GM18873 (cell line): ENCODE measurements at regions not wholly inside any gene's neighbourhood (a gene's known extent, or its start where the extent isn't known, plus 50 kb on each side); places are given as distances from the start of the nearest gene placed in this dataset.
"Not testable (repeated sequence)": the region's sequence is repeated elsewhere in the genome, so short reads cannot be mapped to it uniquely, and the experiment has no call there.

ENCODE experiments used
- ATAC-seq: cut with Tn5 transposase; IDR thresholded peaks from one replicate; pipeline ENCODE4 v1.9.1; 2021; ENCODE audit warnings: mild to moderate bottlenecking, moderate library complexity, moderate number of reproducible peaks; ENCODE audit not compliant: unreplicated experiment, low FRiP score

DNA sequence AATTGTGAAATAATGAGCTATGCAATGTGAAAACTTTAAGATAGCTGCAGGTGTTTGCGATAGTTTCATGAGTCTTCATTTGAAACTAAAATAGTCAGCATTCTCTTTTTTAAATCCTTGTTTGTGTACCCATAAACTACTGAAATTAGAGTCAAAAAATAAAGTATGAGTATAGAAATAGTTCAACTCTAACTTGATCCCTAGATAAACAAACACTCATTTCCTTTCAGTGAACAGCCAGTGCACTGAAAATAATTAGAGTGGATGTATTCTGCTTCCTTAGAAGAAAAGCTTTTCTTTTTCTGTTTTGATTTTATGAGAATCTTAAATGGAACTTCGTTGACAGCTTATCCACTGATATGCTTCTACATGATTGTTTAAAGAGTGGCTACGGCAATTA is 1033.4 kb downstream of the SOCS6 start:
- no peak for ATAC-seq

DNA sequence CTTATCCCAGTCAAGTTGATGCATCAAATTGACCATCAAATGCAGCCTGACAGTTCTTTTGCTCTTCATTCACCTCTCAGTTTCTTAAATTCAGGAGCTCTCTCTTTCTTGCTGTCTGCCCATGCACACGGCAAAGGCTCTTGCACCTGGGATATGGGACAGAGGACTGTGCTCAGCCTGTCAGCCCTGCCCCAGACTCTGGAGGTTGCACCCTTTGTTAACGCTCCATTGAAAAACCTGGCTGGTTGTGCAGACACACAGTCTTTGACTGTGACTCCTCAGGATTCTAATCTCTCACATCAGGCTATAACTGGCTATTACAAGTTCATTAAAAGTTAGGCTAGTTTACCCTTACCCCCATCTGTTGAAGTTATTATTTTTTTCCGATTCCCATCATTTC is 1032.5 kb downstream of the SOCS6 start:
- no peak for ATAC-seq

DNA sequence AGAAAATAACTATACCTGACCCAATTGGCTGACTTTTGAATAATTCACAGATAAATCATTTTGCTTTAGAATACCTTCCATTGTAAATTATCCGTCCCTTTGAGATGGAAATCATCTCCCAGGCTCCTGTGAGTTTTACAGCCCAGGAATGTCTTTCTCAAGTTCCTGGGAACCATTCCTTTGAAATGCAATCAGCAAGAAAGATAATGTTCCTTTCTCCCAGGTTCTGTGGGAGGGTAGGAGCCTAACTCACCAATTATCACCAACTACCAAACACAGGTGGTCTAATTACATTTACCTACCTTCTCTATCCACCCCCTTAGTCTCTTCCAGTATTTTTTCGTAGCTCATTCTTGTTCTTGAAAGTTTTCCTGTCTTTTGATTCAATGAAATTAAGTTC is 1016.0 kb downstream of the SOCS6 start:
- ATAC-seq, result no peak

DNA sequence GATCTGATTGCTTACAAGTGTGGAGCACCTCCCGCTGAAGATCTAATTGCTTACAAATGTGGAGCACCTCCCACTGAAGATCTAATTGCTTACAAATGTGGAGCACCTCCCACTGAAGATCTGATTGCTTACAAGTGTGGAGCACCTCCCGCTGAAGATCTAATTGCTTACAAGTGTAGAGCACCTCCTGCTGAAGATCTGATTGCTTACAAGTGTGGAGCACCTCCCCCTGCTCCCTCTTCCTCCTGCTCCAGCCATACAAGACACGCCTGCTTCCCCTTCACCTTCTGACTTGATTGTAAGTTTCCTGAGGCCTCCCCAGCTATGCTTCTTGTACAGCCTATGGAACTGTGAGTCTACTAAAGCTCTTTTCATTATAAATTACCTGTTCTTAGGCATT is 1014.9 kb downstream of the SOCS6 start:
- not testable (repeated sequence) for ATAC-seq

DNA sequence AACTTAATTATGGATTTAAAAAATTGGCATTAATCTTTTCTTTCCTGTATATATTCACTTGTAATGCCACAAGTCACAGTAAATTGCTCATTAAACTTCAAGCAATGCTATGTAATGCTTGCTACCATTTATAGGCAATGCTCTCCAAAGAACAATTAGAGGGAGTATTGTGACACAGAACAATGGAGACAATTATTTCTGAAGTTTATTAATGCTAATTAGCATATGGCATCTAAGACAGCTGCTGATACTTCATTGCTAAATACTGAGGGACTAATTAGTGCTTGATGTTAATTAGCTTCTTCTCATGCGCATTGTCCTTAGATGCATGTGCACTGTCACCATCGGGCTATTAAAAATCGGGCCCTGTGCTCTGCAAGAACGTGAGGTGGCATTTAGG is 1012.8 kb downstream of the SOCS6 start:
- no peak for ATAC-seq

DNA sequence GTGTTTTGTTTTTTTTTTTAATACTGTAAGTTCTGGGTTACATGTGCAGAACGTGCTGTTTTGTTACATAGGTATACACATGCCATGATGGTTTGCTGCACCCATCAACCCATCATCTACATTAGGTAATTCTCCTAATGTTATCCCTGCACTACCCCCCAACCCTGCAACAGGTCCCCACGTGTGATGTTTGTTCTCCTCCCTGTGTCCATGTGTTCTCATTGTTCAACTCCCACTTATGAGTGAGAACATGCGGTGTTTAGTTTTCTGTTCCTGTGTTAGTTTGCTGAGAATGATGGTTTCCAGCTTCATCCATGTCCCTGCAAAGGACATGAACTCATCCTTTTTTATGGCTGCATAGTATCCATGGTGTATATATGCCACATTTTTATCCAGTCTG is 1005.4 kb downstream of the SOCS6 start:
- not testable (repeated sequence) for ATAC-seq

DNA sequence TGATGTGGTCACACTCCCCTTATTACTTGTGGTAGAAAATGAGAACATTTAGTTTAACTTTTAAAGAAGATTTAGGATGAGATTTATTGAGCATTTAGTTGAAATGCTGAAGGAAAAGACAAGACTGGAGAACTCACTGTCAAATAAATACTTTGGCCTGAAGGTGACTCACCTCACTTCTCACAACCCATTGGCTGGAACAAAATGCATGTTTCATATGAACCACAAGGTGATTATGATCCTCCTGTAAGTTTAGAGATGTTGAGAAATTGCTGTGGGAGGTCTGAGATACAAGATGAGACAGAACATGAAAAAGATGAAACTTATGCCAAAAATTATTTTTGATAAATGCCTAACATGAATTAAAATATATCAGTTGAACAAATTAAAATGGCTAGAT is 1004.5 kb downstream of the SOCS6 start:
- ATAC-seq, result no peak

DNA sequence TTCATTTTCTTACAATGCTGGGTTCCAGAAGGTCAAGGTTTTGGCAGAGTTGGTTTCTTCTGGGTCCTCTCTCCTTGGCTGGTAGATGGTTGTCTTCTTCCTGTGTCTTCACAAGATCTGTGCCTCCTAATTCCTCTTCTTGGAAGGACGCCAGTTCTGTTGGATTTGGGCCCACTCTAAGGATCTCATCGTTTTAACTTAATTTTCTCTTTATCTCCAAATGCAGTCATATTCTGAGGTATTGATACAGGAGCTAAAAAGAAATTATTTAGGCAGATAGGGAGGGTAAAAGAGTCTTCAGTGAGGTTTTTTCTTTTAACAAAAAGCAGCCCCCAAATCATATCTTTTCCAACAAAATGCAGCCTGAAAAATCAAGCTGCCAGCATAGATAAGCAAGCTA is 998.4 kb downstream of the SOCS6 start:
- no peak for ATAC-seq

DNA sequence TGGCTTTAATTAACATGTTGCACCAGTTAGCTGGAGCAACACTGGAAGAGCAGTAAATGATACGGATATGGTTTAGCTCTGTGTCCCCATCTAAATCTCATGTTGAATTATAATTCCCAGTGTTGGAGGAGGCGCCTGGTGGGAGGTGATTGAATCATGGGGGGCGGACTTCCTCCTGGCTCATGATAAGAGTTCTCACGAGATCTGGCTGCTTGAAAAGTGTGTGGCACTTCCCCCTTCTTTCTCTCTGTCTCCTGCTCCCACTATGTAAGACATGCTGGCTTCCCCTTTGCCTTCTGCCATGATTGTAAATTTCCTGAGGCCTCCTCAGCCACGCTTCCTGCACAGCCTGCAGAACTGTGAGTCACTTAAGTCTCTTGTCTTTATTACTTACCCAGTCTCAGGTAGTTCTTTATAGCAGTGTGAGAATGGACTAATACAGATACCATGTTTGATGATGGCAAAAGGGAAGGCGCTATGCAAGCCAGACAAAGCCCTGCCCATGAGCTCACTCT is 963.6 kb downstream of the SOCS6 start:
- ATAC-seq, result no peak

DNA sequence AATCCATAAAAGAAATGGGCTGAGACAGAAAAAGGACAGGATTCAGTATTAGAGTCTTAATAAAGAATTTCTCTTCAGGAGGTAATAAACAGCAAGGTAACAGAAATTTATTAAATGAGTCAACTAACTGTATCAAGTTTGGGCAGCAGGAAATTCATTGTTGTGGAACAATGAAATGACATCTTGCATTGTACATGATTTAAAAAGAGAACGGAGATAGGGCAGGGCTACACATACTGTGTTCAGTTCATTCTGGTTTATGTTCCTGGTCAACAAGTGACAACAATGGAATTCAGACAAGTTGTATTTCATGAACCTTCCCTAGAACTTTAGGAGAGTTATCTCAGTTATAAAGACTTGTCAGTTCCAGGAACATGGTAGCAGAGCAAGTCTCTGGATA is 961.3 kb downstream of the SOCS6 start:
- no peak for ATAC-seq

DNA sequence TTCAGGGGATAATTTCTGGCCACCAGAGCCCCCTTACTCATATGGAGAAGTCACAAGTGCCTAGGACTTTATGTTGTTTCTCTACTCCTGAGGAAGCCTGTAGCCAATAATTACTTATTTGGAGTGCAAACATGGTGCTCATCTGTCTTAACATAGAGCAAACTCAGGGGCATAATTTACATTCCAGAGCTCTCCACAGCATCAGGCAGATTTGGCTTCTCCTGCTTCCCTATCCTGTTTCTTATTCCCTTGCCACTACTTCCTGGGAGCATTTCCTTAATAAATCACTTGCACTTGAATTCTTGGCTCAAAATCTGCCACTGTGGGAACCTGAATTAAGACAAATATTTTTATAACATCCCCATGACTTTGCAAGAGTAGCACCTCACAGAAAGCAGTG is 960.9 kb downstream of the SOCS6 start:
- no peak for ATAC-seq

DNA sequence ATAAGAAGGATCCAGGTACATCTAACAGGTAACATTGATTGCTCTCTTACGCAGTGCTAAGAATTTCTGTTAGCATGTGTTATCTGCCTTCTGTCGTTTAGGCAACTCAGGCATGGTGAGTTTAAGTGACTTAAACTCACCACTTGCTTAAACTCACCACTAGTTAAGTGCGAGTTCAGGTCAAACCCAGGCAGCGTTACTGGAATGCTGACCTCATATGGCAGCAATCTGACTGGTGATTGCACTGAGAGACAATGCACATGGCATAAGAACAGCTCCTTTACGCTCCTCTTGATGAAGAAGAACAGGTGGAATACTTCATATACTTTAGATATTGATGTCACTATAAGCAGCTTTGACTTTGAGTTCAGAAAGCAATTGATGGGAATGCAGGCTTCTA is 954.1 kb downstream of the SOCS6 start:
- ATAC-seq, result no peak

DNA sequence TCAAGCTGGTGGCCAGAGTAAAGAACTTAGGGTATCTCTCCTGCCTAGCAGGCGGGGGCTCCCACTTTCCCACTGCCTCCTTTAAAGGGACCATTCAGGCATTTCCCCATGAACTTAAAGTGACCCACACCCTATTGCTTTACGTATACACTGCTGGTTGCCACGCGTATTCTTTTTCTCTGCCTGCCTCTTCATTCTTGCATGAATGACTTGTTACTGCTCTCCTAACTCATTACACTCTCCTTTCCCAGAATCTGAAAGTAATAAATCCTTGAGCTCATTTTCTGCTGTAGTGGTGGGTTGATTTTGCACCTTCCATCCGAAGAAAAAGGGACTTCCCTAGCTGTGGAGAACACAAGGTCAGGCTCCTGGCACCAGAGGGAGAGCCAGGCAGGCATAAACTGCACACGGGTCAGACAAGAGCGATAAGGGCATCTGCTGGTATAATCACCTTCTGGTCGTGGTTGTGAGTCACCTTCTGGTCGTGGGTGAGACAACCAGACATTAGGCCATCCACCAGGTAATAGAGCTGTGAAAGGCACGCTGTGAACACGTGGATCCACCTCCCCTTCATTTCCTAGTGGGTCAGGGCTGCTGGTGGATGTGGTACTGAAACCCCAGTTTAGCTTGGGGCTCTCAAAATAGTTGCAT is 950.3 kb downstream of the SOCS6 start:
- ATAC-seq, result no peak

DNA sequence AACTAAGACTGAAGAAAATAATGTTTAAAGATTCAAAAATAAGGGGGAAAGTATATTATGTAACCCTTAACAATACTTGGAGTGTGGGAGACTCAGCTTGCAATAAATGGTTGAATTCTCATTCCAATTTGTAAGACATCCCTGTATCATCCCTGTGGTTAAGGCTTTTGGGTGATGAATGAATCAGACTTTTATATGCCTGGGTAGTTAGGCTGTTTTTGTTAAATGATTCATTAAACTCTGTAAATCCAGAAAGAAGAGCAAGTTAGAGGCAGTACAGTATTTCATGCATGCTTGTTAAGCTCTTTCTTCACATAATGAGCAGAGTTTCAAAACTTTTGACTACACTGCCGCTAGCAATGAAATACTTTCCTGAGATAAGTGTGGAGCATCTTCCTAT is 948.8 kb downstream of the SOCS6 start:
- no peak for ATAC-seq

DNA sequence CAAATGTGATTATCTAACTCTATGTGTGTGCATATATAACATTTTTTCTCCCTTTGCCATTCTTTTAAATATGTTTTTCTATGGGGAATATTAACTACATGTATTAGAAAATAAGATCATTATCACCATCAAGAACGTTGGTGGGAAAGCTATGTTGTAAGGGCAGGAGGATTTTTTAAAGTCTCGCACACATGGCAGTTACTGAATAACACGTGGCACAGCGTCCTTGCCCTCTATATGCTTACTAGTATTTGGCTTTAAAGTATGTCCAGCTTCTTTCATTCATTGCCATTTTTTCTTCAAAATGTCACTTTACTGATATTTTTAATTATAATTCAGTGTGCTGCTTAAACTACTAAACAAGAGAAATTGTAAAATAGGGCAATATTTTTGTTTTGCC is 944.3 kb downstream of the SOCS6 start:
- no peak for ATAC-seq

DNA sequence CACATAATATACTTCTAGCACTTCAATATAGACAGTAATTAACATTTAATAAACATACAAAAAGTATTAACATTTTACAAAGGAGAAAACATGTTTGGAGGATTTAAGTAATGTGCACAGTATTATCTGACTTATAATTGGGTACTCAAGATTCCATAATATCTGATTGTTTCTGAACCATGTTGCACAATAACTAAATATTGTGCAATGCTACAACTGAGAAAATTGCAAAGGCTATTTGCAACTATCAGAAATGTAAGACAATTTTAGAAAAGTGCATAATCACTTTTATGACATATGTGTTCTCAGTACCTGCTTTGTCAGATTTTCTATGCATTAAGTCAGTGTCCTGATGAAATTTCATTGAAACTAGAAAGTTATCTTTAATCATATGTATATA is 934.6 kb downstream of the SOCS6 start:
- ATAC-seq, result no peak

DNA sequence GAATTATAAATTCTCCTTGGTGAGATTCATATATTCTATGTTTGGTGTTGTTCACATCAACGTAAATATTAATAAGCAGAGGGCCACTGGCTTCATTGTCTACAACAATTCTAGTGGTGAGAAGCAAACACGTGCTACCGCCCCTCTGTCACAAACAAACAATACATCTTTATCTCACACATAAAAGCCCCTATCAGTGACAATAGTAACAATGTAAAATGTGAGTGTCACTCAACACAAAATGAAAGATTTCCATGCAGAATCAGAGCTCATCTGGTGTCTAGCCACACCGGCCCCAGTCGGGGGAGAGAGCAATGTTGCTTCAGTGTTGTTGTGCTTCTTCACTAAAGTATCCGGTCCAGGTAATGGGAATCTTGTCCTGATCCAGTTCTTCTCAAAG is 932.6 kb downstream of the SOCS6 start:
- ATAC-seq, result no peak

DNA sequence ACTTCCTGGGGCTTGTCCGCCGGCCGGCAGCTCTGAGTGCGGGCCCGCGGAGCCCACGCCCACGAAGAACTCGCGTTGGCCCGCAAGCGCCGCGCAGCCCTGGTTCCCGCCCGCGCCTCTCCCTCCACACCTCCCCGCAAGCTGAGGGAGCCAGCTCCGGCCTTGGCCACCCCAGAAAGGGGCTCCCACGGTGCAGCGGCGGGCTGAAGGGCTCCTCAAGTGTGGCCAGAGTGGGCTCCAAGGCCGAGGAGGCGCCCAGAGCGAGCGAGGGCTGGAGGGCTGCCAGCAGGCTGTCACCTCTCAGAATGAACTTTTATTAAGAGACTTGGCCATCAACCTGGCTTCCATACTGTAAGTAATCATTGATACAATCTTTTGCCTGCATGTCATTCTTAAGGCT is 923.9 kb downstream of the SOCS6 start:
- not testable (repeated sequence) for ATAC-seq

DNA sequence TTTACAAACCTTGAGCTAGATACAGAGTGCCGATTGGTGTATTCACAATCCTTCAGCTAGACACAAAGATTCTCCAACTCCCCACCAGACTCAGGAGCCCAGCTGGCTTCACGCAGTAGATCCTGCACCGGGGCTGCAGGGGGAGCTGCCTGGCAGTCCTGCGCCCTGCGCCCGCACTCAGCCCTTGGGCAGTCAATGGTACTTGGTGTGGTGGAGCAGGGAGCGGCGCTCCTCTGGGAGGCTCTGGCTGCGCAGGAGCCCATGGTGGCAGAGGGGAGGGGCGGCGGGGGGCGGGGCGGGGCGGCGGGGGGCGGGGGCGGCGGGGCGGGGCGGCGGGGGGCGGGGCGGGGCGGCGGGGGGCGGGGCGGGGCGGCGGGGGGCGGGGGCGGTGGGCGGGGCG is 923.4 kb downstream of the SOCS6 start:
- ATAC-seq, result no peak

DNA sequence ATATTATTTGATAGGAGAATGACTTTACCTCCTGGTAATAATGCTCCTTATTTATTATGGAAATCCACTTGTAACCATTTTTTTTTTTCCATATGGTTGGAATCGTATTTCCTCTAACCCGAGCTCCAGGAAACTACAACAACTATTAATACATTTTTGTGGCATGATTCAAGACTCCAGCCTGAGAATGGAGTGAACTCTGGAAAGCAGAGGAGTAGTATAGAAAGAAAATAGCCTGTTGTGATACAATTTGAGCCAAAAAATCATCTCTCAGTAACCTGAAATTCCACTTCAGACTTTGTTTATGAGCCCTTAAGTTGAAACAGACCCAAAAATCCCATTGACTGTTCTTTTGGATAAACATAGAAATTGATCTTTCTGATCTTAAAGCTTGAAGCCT is 921.1 kb downstream of the SOCS6 start:
- no peak for ATAC-seq

DNA sequence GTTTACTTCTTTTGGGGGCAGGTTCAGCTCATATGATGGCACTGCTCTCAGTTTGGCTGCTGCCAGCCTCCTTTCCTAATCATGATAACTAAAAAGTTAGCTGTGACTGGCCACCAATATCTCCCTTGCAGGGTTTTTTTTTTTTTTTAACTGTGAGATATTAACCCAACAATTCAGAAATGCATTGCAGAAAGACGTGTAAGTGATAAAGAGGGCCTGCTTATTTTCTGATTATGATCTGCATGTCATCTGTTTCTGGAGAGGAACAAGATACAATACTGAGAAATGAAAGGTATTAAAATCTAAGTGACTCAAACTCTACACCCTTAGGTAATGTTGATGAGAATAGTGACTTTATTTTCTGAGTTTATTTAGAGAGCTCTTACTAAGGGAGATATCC is 905.6 kb downstream of the SOCS6 start:
- ATAC-seq, result no peak

DNA sequence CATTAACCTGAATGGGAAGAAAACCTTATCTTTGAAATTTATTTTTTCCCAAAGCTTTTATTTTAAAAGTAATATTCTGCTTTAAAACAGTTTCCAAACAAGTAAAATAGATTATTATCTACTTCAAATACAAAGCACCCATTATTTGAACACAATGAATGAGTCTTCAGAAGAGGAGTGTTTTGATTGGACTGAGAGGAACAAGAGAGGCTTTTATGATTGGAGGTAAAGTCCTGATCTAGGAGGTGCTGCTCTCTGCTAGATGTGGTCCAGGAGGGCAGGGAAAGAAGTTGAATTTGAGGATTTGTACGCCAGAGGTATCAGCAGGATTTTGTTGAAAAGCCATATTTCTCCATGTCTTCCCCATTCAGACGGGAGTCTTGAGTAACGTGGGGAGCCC is 900.7 kb downstream of the SOCS6 start:
- no peak for ATAC-seq
